Tibial artery (tissue), 4 donors: ENCODE measurements at regions not wholly inside any gene's neighbourhood (a gene's known extent, or its start where the extent isn't known, plus 50 kb on each side); places are given as distances from the start of the nearest gene placed in this dataset.

Experiments
- DNase-seq, 2 donors: peaks; one replicate each; pipeline ENCODE4 v3.0.0-alpha.2; 2019
- H3K27ac ChIP-seq, 2 donors: fragments of 200-600 bp; sonication (generic) in 1 of 2; 1 replicate in 1 of 2; 2 replicates in 1 of 2; pipeline ENCODE4 v1.5.1; 2018 to 2019; ENCODE audit warnings: mild to moderate bottlenecking in 1 of 2
- H3K27me3 ChIP-seq, 2 donors: fragments of 200-600 bp; sonication (generic) in 1 of 2; one replicate each; pipeline versions ENCODE4 v1.5.1 to v1.6.0; 2016 to 2019
- H3K36me3 ChIP-seq, 3 donors: fragments of 200-600 bp; sonication (generic) in 2 of 3; one replicate each; pipeline ENCODE4 v1.5.1; 2016 to 2019; ENCODE audit warnings: mild to moderate bottlenecking in 2 of 3
- H3K4me1 ChIP-seq, 4 donors: fragments of 200-600 bp; sonication (generic) in 2 of 4; 1 replicate in 3 of 4; 2 replicates in 1 of 4; pipeline ENCODE4 v1.5.1; 2016 to 2019
- H3K4me3 ChIP-seq, 2 donors: fragments of 200-600 bp; sonication (generic) in 1 of 2; 1 replicate in 1 of 2; 2 replicates in 1 of 2; pipeline ENCODE4 v1.5.1; 2018 to 2019; ENCODE audit warnings: mild to moderate bottlenecking in 2 of 2
- H3K9me3 ChIP-seq, 3 donors: fragments of 200-600 bp; sonication (generic) in 1 of 3; one replicate each; pipeline ENCODE4 v1.5.1; 2016 to 2019
- CTCF ChIP-seq, 2 experiments: fragments of 200-600 bp in 1 of 2; fragments of 450-650 bp in 1 of 2; IDR thresholded peaks; one replicate each; pipeline ENCODE4 v1.5.1; 2017 to 2019; ENCODE audit warnings: antibody characterized with exemption in 2 of 2, mild to moderate bottlenecking in 1 of 2, moderate library complexity in 1 of 2
- intact Hi-C: fragments of 100-400 bp; cut with DNase I; formaldehyde crosslinking; loops from one replicate; pipeline ENCODE4 v1.15.0; 2023; ENCODE audit warnings: low total_unique reads

GRCh38 chr6:23280437-23280836 is 711.1 kb downstream of the HDGFL1 start:
- no peaks in the 10 kb centered on the region for H3K9me3 ChIP-seq
- no peak for DNase-seq
- intact Hi-C loops, result no loop called here
- H3K4me3 ChIP-seq, result no peak overlapping the region
- H3K36me3 ChIP-seq, result no peaks in the 10 kb centered on the region
- no peak overlapping the region for H3K27ac ChIP-seq
- H3K27me3 ChIP-seq, result no peaks in the 10 kb centered on the region
- H3K4me1 ChIP-seq, result peaks cover 0 to 16% (median 0%) of the 10 kb centered on the region in 4 donors
- TF ChIP-seq CTCF (IDR thresholded peaks at IDR 0.05), result no peak

GRCh38 chr6:23282252-23283021 is 713.1 kb downstream of the HDGFL1 start:
- Histone ChIP-seq H3K36me3 (no peaks in the 10 kb centered on the region), H3K9me3 (no peaks in the 10 kb centered on the region), H3K4me1 (peaks cover 0 to 6% (median 0%) of the 10 kb centered on the region in 4 donors), H3K27me3 (no peaks in the 10 kb centered on the region), H3K4me3 (no peak overlapping the region), H3K27ac (no peak overlapping the region)
- no peak for DNase-seq
- intact Hi-C loops, result no loop called here
- TF ChIP-seq CTCF (IDR thresholded peaks at IDR 0.05), result no peak

GRCh38 chr6:23293653-23294052 is 724.3 kb downstream of the HDGFL1 start:
- no peaks in the 10 kb centered on the region for H3K9me3 ChIP-seq
- TF ChIP-seq CTCF (IDR thresholded peaks at IDR 0.05), result no peak
- no peaks in the 10 kb centered on the region for H3K27me3 ChIP-seq
- H3K4me1 ChIP-seq, result no peaks in the 10 kb centered on the region
- H3K4me3 ChIP-seq, result no peak overlapping the region
- no peak overlapping the region for H3K27ac ChIP-seq
- intact Hi-C loops, result no loop called here
- DNase-seq, result no peak
- H3K36me3 ChIP-seq, result no peaks in the 10 kb centered on the region

- DNase-seq, result no peak
- intact Hi-C loops, result no loop called here
Measured at GRCh38 chr6:23301556-23301955, 732.2 kb downstream of the HDGFL1 start.

DNA sequence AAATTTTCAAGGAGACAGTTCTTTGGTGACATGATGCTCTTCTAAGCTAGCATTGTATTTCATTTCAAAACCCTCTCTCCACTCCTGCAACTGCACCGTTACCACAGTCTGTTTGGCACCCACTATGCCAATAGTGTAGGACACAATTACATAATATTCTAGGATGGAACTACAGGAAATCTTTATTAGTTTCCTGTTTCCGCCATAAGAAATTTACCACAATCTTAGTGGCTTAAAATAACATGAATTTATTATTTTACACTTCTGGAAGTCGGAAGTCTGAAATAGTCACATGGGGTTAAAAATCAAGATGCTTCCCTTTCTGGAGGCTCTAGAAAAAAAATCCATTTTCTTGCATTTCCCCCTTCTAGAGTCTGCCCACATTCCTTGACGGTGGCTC is 733.1 kb downstream of the HDGFL1 start:
- no peaks in the 10 kb centered on the region for H3K9me3 ChIP-seq
- H3K27ac ChIP-seq, result no peak overlapping the region
- intact Hi-C loops, result no loop called here
- no peak for DNase-seq
- no peaks in the 10 kb centered on the region for H3K27me3 ChIP-seq
- H3K36me3 ChIP-seq, result no peaks in the 10 kb centered on the region
- no peaks in the 10 kb centered on the region for H3K4me1 ChIP-seq
- no peak for TF ChIP-seq CTCF (IDR thresholded peaks at IDR 0.05)
- H3K4me3 ChIP-seq, result no peak overlapping the region

More at GRCh38 chr6:23301556-23301955, 732.2 kb downstream of the HDGFL1 start:
- TF ChIP-seq CTCF (IDR thresholded peaks at IDR 0.05), result no peak
- no peaks in the 10 kb centered on the region for H3K9me3 ChIP-seq
- no peak overlapping the region for H3K27ac ChIP-seq
- no peaks in the 10 kb centered on the region for H3K27me3 ChIP-seq
- no peaks in the 10 kb centered on the region for H3K4me1 ChIP-seq
- no peak overlapping the region for H3K4me3 ChIP-seq
- H3K36me3 ChIP-seq, result no peaks in the 10 kb centered on the region
